ENCODE measurements at regions not wholly inside any gene's neighbourhood (a gene's known extent, or its start where the extent isn't known, plus 50 kb on each side); places are given as distances from the start of the nearest gene placed in this dataset.

- TF ChIP-seq CTCF (IDR thresholded peaks at IDR 0.05): no peak
- TF ChIP-seq EP300 (IDR thresholded peaks at IDR 0.05): no peak
- no peak for TF ChIP-seq POLR2A (IDR thresholded peaks at IDR 0.05)
Measured at GRCh38 chr16:58807276-58807675, 73.2 kb upstream of the GOT2 start.
